OCI-LY7 (cell line): ENCODE measurements at regions not wholly inside any gene's neighbourhood (a gene's known extent, or its start where the extent isn't known, plus 50 kb on each side); places are given as distances from the start of the nearest gene placed in this dataset.

Experiments used
- EZH2phosphoT487 ChIP-seq: fragments of 200-600 bp; sonication (generic); IDR thresholded peaks from 2 replicates; pipeline ENCODE4 v1.6.1; 2018; ENCODE audit warnings: low read depth, borderline replicate concordance, mild to moderate bottlenecking, mixed run types, antibody characterized with exemption, low read length, moderate library complexity, mixed read lengths
- TF ChIP-seq, protein P1 (sequence below): fragments of 200-600 bp; sonication (generic); conservative IDR thresholded peaks from 2 replicates; pipeline ENCODE4 v1.5.1; 2014; ENCODE audit warnings: mild to moderate bottlenecking, antibody characterized with exemption, low read length, moderate library complexity, mixed read lengths

DNA sequence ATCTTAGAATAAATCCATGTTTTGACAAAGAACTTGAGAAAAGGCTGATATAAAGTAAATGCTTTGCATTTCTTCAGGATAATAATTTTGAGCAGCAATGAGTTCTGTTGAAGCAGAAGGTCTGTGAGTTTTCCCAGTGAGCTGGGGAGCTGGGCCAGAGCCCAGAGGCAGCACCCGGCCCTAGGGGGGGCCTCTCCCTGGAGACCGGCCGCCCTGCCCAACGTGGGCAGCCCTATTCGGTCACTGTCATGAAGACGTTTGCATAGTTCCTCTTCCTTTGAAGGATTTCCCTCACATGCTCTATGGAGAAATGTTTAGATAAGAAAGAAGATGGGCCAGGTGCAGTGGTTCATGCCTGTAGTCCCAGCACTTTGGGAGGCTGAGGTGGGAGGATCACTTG, 404.8 kb downstream of the THBS2 start:
- TF ChIP-seq, protein P1, sequence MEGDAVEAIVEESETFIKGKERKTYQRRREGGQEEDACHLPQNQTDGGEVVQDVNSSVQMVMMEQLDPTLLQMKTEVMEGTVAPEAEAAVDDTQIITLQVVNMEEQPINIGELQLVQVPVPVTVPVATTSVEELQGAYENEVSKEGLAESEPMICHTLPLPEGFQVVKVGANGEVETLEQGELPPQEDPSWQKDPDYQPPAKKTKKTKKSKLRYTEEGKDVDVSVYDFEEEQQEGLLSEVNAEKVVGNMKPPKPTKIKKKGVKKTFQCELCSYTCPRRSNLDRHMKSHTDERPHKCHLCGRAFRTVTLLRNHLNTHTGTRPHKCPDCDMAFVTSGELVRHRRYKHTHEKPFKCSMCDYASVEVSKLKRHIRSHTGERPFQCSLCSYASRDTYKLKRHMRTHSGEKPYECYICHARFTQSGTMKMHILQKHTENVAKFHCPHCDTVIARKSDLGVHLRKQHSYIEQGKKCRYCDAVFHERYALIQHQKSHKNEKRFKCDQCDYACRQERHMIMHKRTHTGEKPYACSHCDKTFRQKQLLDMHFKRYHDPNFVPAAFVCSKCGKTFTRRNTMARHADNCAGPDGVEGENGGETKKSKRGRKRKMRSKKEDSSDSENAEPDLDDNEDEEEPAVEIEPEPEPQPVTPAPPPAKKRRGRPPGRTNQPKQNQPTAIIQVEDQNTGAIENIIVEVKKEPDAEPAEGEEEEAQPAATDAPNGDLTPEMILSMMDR: no peak
- TF ChIP-seq EZH2phosphoT487: no peak
